OCI-M1 (cell line): ENCODE measurements at regions not wholly inside any gene's neighbourhood (a gene's known extent, or its start where the extent isn't known, plus 50 kb on each side); places are given as distances from the start of the nearest gene placed in this dataset.

Source experiments
- DNase-seq: peaks from one replicate; lab custom pipeline; 2025; lab: John Stamatoyannopoulos, UW

GRCh38 chr17:77321649-77322513 is 181.1 kb downstream of the SEC14L1 start:
- DNase-seq = no peak

- peak; percentile 68 for DNase-seq
Observed at GRCh38 chr17:77322514-77323412, 182.0 kb downstream of the SEC14L1 start.

GRCh38 chr17:77323413-77324171 is 182.8 kb downstream of the SEC14L1 start:
- DNase-seq = no peak

- DNase-seq = no peak
Observed at GRCh38 chr17:77324227-77324626, 183.5 kb downstream of the SEC14L1 start.

GRCh38 chr17:77325577-77326075 is 184.9 kb downstream of the SEC14L1 start:
- DNase-seq = no peak

GRCh38 chr17:77326076-77326591 is 185.4 kb downstream of the SEC14L1 start:
- no peak for DNase-seq

GRCh38 chr17:77326636-77327035 is 185.9 kb downstream of the SEC14L1 start:
- DNase-seq = no peak

GRCh38 chr17:77327181-77327565 is 186.4 kb downstream of the SEC14L1 start:
- DNase-seq = no peak

- no peak for DNase-seq
Observed at GRCh38 chr17:77327566-77328464, 187.0 kb downstream of the SEC14L1 start.

- DNase-seq = no peak
Observed at GRCh38 chr17:77328823-77329740, 188.3 kb downstream of the SEC14L1 start.

GRCh38 chr17:77329741-77330531 is 189.2 kb downstream of the SEC14L1 start:
- DNase-seq = no peak

- no peak for DNase-seq
Observed at GRCh38 chr17:77330602-77331081, 189.9 kb downstream of the SEC14L1 start.

GRCh38 chr17:77331301-77331864 is 190.6 kb downstream of the SEC14L1 start:
- peak; percentile 92 for DNase-seq

GRCh38 chr17:77332034-77332971 is 191.5 kb downstream of the SEC14L1 start:
- no peak for DNase-seq

- peak; percentile 11 for DNase-seq
Observed at GRCh38 chr17:77332981-77333685, 192.4 kb downstream of the SEC14L1 start.

- no peak for DNase-seq
Observed at GRCh38 chr17:77337150-77337549, 196.4 kb downstream of the SEC14L1 start.
